Keratinocyte (primary cell): ENCODE measurements at regions not wholly inside any gene's neighbourhood (a gene's known extent, or its start where the extent isn't known, plus 50 kb on each side); places are given as distances from the start of the nearest gene placed in this dataset.

Source experiments
- CTCF ChIP-seq, 3 experiments: IDR thresholded peaks in 1 of 3; conservative IDR thresholded peaks in 1 of 3; optimal IDR thresholded peaks in 1 of 3; 2 replicates in 2 of 3; 3 replicates in 1 of 3; pipeline versions ENCODE3 to v1.5.1; 2011; ENCODE audit warnings: low read length in 3 of 3, mild to moderate bottlenecking in 3 of 3, moderate library complexity in 2 of 3, control low read depth in 1 of 3, inconsistent platforms in 1 of 3; ENCODE audit not compliant: insufficient read depth in 2 of 3; ENCODE audit errors: extremely low read depth in 1 of 3
- EZH2 ChIP-seq: IDR thresholded peaks from one replicate; pipeline ENCODE4 v1.6.1; 2012; ENCODE audit warnings: inconsistent platforms, mild to moderate bottlenecking, low read length, moderate library complexity

GRCh38 chr19:13666165-13666564, 98.2 kb upstream of the MRI1 start:
- no peak for TF ChIP-seq CTCF (optimal IDR thresholded peaks at IDR 0.05 in 1 of 3, IDR thresholded peaks at IDR 0.05 in 1 of 3, conservative IDR thresholded peaks at IDR 0.05 in 1 of 3; ENCODE audit: extremely low read depth in 1 of 3, insufficient read depth in 2 of 3, low read length in 3 of 3)
- no peak for TF ChIP-seq EZH2
